ENCODE measurements at regions not wholly inside any gene's neighbourhood (a gene's known extent, or its start where the extent isn't known, plus 50 kb on each side); places are given as distances from the start of the nearest gene placed in this dataset.

GRCh38 chr6:146893690-146894089 lies 294.9 kb downstream of the ADGB start:
- no TSS peak for BruUV-seq (replicated peaks)
- Histone ChIP-seq H2AFZ (ENCODE audit: low read length) (no peak overlapping the region), H3K36me3 (replicated peaks in 1 of 2; ENCODE audit: control insufficient read depth in 1 of 2, insufficient read depth in 2 of 2, low read length in 2 of 2) (no peaks in the 10 kb centered on the region), H4K20me1 (ENCODE audit: insufficient read depth, low read length) (no peaks in the 10 kb centered on the region), H3K27ac (ENCODE audit: extremely low read length, insufficient read depth, low read length) (no peak overlapping the region), H3K27me3 (ENCODE audit: control insufficient read depth in 1 of 2, insufficient read depth in 2 of 2, low read length in 2 of 2) (no peaks in the 10 kb centered on the region; a peak in 1 of 5 replicates), H3K4me2 (ENCODE audit: low read depth, low read length) (no peak overlapping the region), H3K9ac (ENCODE audit: insufficient read depth, low read depth, low read length) (no peak overlapping the region), H3K79me2 (ENCODE audit: insufficient read depth, low read length) (no peaks in the 10 kb centered on the region), H3K4me3 (replicated peaks in 1 of 3; ENCODE audit: insufficient read depth in 1 of 3, low read depth in 2 of 3, low read length in 3 of 3) (no peak overlapping the region), H3K9me3 (ENCODE audit: low read length) (no peaks in the 10 kb centered on the region), H3K4me1 (ENCODE audit: insufficient read depth, low read length) (no peaks in the 10 kb centered on the region)
- in situ Hi-C loops (cut with HindIII; ENCODE audit: extremely low pct_ligation_motif_present, low pct_unique_long_range_greater_than_20kb): no loop called here
- no peak for FAIRE-seq
- intact Hi-C loops (cut with micrococcal nuclease; ENCODE audit: unreplicated experiment): no loop called here
- POLR2A ChIA-PET: no interaction called here
- no peak for ATAC-seq
- TF ChIP-seq ZNF30 (CRISPR knock-in tag; IDR thresholded peaks at IDR 0.05): no peak
- TF ChIP-seq, protein P1, sequence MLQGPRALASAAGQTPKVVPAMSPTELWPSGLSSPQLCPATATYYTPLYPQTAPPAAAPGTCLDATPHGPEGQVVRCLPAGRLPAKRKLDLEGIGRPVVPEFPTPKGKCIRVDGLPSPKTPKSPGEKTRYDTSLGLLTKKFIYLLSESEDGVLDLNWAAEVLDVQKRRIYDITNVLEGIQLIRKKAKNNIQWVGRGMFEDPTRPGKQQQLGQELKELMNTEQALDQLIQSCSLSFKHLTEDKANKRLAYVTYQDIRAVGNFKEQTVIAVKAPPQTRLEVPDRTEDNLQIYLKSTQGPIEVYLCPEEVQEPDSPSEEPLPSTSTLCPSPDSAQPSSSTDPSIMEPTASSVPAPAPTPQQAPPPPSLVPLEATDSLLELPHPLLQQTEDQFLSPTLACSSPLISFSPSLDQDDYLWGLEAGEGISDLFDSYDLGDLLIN (CRISPR knock-in tag; IDR thresholded peaks at IDR 0.05; ENCODE audit: borderline replicate concordance): no peak
- TF ChIP-seq POGZ (CRISPR knock-in tag; IDR thresholded peaks at IDR 0.05): no peak
- no peak for TF ChIP-seq ZHX1 (CRISPR knock-in tag; IDR thresholded peaks at IDR 0.05; ENCODE audit: low read depth)
- TF ChIP-seq ZNF251 (CRISPR knock-in tag; IDR thresholded peaks at IDR 0.05): no peak
- no peak for TF ChIP-seq PITX1 (CRISPR knock-in tag; IDR thresholded peaks at IDR 0.05)
- no peak for TF ChIP-seq ZNF101 (CRISPR knock-in tag; IDR thresholded peaks at IDR 0.05; ENCODE audit: borderline replicate concordance, low read depth)
- TF ChIP-seq NAIF1 (CRISPR knock-in tag; IDR thresholded peaks at IDR 0.05; ENCODE audit: borderline replicate concordance): no peak
- TF ChIP-seq BRD4 (CRISPR knock-in tag; IDR thresholded peaks at IDR 0.05): no peak
- TF ChIP-seq NFIB (CRISPR knock-in tag; IDR thresholded peaks at IDR 0.05; ENCODE audit: borderline replicate concordance): no peak
- no peak for TF ChIP-seq SP1 (IDR thresholded peaks at IDR 0.05)
- TF ChIP-seq SP1 (CRISPR knock-in tag; IDR thresholded peaks at IDR 0.05): no peak
- TF ChIP-seq ZNF296 (CRISPR knock-in tag; conservative IDR thresholded peaks at IDR 0.05): no peak
- no peak for TF ChIP-seq FOXJ3 (CRISPR knock-in tag; IDR thresholded peaks at IDR 0.05; ENCODE audit: borderline replicate concordance)
- no peak for TF ChIP-seq ATF7 (IDR thresholded peaks at IDR 0.05)
- TF ChIP-seq ATF7 (CRISPR knock-in tag; IDR thresholded peaks at IDR 0.05): no peak
- TF ChIP-seq ZNF205 (CRISPR knock-in tag; IDR thresholded peaks at IDR 0.05): no peak
- no peak for TF ChIP-seq STAT5B (CRISPR knock-in tag; IDR thresholded peaks at IDR 0.05)
- TF ChIP-seq JUNB (CRISPR knock-in tag; IDR thresholded peaks at IDR 0.05; ENCODE audit: borderline replicate concordance): no peak
- 2% methylated on average over 1 of the region's 1 CpG for WGBS (ENCODE audit: low lambda C conversion rate)
- DNase-seq (ENCODE audit: low spot score): no peak
- CTCF ChIA-PET (ENCODE audit: low intra/inter-chr PET ratio, low total read pairs): no interaction called here
